GM18517 (cell line): ENCODE measurements at regions not wholly inside any gene's neighbourhood (a gene's known extent, or its start where the extent isn't known, plus 50 kb on each side); places are given as distances from the start of the nearest gene placed in this dataset.
"Not testable (repeated sequence)": the region's sequence is repeated elsewhere in the genome, so short reads cannot be mapped to it uniquely, and the experiment has no call there.

Experiments
- ATAC-seq: cut with Tn5 transposase; IDR thresholded peaks from one replicate; pipeline ENCODE4 v1.9.1; 2021; ENCODE audit warnings: mild to moderate bottlenecking, moderate library complexity; ENCODE audit not compliant: unreplicated experiment

- ATAC-seq: no peak
Measured at GRCh38 chr10:65628493-65629139, 1297.2 kb upstream of the LRRTM3 start.

DNA sequence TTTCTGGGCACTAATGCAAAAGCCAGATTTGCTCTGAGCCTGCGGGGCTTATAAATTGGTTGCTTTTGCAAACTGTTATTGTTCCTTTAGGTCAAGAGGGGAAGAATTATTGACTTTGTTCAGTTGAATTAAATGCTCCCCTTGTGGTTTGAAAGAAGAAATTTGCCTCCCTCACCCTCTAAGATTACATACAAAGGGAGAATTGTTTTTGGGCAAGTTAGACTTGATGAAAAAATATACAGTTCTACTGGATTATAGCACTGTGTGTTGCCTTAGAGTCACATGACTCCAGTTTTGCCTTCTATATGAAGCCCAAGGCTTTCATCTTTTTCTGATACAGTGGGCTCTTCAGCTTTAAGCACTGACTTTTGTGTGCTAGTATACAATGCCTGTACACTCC is 1265.8 kb upstream of the LRRTM3 start:
- ATAC-seq: no peak

- no peak for ATAC-seq
Measured at GRCh38 chr10:65670087-65670486, 1255.7 kb upstream of the LRRTM3 start.

DNA sequence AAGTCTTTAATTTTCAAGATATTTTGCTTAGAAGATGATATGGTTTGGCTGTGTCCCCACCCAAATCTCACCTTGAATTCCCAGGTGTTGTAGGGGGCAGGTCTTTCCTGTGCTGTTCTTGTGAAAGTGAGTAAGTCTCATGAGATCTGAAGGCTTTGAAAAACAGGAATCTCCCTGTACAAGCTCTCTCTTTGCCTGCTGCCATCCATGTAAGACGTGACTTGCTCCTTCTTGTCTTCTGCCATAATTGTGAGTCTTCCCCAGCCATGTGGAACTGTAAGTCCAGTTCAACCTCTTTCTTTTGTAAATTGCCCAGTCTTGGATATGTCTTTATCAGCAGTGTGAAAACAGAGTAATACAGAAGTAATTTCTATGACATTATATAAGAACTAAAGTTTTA is 1255.2 kb upstream of the LRRTM3 start:
- not testable (repeated sequence) for ATAC-seq

GRCh38 chr10:65675236-65675635 is 1250.6 kb upstream of the LRRTM3 start:
- no peak for ATAC-seq

DNA sequence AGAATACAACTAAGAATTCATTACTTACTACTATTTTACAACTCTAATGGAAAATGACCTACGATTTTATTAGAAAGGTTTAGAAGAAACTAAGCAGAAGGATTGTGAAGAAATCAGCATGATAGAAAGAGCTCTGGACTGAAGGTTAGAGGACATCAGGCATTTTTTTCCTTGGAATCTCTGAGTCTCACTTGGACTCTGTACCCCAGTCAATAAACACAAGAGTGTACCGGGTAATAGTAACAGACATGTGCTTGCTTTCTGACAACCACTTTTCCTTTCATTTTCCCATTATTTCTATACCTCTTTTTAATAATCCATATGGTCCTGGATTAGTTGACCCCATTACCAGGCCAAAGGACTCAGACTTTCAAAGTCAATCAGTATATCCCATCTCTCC is 1240.9 kb upstream of the LRRTM3 start:
- no peak for ATAC-seq

DNA sequence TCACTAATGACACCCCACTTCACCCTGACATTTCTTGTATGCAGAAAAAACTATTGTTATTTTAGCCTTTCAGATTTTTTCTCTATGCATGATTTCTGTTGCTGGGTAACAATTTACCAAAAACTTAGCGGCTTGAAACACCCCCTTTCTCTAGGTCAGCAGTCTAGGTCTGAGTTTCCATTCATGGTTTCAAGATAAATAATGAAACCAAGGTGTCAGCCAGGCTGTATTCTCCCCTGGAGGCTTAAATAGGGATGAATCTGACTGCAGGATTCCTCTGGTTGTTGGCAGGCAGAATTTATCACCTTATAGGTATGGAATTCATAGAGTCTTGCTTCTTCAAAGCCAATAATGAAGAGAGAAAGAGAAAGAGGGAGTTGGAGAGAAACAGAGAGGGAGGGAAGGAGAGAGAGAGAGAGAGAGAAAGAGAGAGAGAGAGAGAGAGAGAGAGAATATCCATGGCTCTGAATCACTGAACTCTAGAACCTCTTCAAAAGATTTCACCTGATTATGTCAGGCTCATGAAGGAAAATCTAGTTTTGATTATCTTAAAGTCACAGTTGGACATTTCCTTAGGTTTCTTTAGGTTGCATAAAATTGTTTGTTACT is 1224.6 kb upstream of the LRRTM3 start:
- ATAC-seq: no peak

- no peak for ATAC-seq
Measured at GRCh38 chr10:65708057-65708456, 1217.8 kb upstream of the LRRTM3 start.

GRCh38 chr10:65710306-65710705 is 1215.5 kb upstream of the LRRTM3 start:
- ATAC-seq: no peak

- no peak for ATAC-seq
Measured at GRCh38 chr10:65719790-65720189, 1206.0 kb upstream of the LRRTM3 start.

- no peak for ATAC-seq
Measured at GRCh38 chr10:65720901-65721300, 1204.9 kb upstream of the LRRTM3 start.

GRCh38 chr10:65723525-65723924 is 1202.3 kb upstream of the LRRTM3 start:
- ATAC-seq: no peak

DNA sequence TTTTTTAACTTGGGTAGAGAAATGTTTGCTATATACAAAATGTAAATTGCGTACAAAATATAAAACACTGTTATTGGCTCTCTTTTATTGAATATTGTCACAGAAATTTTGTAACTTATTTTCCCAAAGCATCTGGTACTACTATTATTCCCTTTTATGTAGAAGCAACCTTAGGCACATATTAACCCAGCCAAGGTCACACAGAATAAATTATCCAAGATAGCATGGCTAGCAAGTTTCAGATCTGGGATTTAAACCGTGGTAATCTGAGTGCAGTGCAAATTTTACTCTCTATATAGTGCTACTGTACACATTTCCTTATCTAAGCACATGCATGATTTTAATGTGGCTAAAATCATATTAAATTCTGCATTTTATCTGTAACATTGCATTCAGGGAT is 1190.5 kb upstream of the LRRTM3 start:
- ATAC-seq: no peak

DNA sequence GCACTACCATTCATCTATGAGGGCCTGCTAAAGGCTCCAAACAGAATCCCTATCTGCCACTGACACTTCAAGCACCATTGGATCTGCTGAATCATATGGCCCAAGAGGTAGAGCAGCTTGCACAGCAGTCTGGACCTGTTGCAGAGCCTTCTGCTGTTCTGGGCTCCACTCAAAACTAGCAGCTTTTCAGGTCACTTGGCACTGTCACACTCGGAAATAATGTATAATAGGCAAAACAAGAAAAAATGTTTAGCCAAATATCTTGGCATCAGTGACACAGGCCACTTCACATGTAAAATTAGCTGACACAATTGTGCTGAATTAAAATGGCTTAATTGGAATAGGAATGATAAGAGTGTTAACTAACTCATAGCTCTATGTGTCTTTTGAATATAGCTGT is 1182.9 kb upstream of the LRRTM3 start:
- no peak for ATAC-seq

DNA sequence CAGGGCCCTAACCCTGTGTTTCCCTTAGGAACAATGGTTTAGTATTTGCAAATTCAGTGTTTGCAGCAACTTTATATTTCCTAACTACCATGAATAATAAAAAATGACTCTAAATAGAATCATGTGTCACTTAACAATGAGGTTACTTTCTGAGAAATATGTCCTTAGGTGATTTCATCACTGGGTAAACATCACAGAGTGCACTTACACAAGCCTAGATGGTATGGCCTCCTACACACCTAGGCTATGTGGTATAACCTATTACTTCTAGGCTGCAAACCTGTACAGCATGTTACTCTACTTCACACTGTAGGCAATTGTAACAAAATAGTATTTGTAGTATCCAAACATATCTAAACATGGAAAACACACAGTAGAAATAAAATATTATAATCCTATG is 1174.6 kb upstream of the LRRTM3 start:
- no peak for ATAC-seq

GRCh38 chr10:65751896-65752295 is 1173.9 kb upstream of the LRRTM3 start:
- ATAC-seq: no peak

DNA sequence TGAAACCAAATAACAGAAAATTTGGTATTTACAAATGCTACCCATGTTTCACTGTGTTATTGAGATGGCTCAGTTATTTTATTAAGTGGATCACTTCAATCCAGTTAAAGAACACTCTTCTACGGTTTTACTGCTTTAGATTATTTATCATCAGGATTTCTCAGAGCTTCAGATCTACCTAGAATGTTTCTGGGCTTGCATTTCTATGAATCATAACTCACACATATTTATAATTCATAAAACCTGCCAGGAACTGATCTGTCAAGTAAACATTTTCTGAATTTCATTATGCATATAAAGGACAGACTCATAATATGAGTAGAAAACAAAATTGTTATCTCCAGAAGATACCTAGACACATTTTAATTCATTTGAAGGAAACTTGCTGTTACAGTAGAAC is 1172.3 kb upstream of the LRRTM3 start:
- ATAC-seq: no peak

DNA sequence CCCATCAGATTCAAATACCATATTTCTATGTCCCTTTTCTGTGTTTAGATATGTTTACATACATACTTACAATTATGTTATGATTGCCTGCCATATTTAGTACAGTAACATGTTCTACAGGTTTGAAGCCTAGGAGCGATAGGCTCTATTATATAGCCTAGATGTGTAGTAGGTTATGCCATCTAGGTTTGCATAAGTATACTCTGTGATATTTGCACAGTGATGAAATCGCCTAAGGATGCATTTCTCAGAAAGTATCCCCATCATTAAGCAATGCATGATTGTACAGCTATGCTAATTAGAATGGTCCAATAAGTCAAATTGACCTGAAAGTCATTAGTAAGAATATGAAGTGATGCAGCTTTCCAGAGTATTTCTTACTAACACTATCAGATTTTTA is 1171.7 kb upstream of the LRRTM3 start:
- ATAC-seq: no peak

DNA sequence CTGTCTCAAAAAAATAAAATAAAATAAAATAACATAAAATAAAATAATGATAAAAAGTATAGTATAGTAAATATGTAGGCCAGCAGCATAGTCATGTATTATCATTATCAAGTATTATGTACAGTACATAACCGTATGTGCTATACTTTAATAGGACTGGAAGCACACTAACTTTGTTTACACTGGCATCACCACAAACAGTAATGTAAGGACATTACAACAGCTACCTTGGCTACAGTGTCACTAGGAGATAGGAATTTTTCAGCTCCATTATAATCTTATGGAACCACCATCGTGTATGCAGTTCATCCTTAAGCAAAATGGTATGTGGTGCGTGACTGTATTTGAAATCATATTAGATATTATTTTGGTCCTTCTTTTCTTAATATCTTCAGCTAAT is 1163.5 kb upstream of the LRRTM3 start:
- no peak for ATAC-seq

GRCh38 chr10:65765006-65765541 is 1160.8 kb upstream of the LRRTM3 start:
- no peak for ATAC-seq

- ATAC-seq: no peak
Measured at GRCh38 chr10:65769828-65770227, 1156.0 kb upstream of the LRRTM3 start.

DNA sequence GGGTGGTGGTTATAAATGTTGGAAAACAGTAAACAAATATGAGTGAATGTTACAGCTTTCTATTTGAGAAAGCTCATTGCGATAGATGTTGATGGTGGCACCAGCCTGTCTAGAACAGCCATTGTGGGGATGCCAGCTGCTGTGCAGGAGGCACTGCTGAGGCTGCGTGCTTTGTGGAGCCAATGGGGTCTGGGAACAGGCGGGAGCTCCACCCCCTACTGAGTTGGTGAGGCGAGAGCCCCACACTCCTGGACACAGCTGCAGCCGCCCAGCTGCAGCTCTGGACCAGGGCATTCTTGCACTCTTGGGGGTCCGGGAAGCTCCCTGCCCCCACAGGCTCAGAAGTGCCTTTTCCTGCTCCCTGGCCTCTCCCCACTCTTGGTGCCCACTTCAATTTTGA is 1147.1 kb upstream of the LRRTM3 start:
- ATAC-seq: no peak

DNA sequence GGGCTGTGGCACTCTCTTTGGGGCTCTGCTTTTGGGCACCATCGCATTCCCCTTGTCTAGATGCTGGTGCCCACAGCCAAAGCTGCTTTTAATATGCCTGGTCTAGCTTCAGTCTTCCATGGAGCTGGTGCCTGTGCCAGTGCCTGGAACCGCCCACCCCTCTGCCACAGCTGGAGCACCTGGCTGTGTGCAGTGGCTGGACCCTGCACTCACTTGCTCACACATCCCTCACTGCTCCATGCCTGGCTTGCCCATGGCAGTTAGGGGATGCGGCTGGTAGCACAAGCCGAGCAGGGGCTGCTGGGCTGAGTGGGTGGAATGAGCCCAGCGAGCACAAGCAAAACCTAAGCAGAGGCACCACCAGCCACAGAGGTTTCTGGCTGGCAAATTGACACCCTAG is 1145.9 kb upstream of the LRRTM3 start:
- ATAC-seq: no peak
